H9 (cell line): ENCODE measurements at regions not wholly inside any gene's neighbourhood (a gene's known extent, or its start where the extent isn't known, plus 50 kb on each side); places are given as distances from the start of the nearest gene placed in this dataset.

Experiments used
- DNase-seq: peaks from one replicate; pipeline ENCODE4 v3.0.0-alpha.2; 2017
- H2AFZ ChIP-seq: one replicate; pipeline ENCODE4 v1.6.1; 2013; ENCODE audit warnings: mild to moderate bottlenecking, low read length, control low read depth, moderate library complexity
- H2AK5ac ChIP-seq: 2 replicates; pipeline ENCODE4 v1.6.1; 2013; ENCODE audit warnings: low read length, control low read depth, mixed read lengths; ENCODE audit not compliant: insufficient read length
- H2BK120ac ChIP-seq: one replicate; pipeline ENCODE4 v1.6.1; 2013; ENCODE audit warnings: low read depth, mild to moderate bottlenecking, low read length, control low read depth, inconsistent platforms; ENCODE audit not compliant: poor library complexity, severe bottlenecking
- H2BK12ac ChIP-seq: 2 replicates; pipeline ENCODE4 v1.6.1; 2013; ENCODE audit warnings: low read length, control low read depth, mixed read lengths, low read depth; ENCODE audit not compliant: insufficient read length
- H2BK15ac ChIP-seq: 2 replicates; pipeline ENCODE4 v1.6.1; 2013; ENCODE audit warnings: low read depth, low read length, control low read depth
- H2BK20ac ChIP-seq: one replicate; pipeline ENCODE4 v1.6.1; 2013; ENCODE audit warnings: low read depth, mild to moderate bottlenecking, low read length, control low read depth, inconsistent platforms; ENCODE audit not compliant: poor library complexity, severe bottlenecking
- H2BK5ac ChIP-seq: 2 replicates; pipeline ENCODE4 v1.6.1; 2013; ENCODE audit warnings: low read length, control low read depth, mixed read lengths; ENCODE audit not compliant: insufficient read length
- H3K14ac ChIP-seq: 2 replicates; pipeline ENCODE4 v1.6.1; 2013; ENCODE audit warnings: low read length, control low read depth; ENCODE audit not compliant: insufficient read depth
- H3K18ac ChIP-seq: 2 replicates; pipeline ENCODE4 v1.6.1; 2013; ENCODE audit warnings: low read depth, mild to moderate bottlenecking, mixed read lengths, low read length, control low read depth; ENCODE audit not compliant: insufficient read length
- H3K23ac ChIP-seq: 2 replicates; pipeline ENCODE4 v1.6.1; 2013; ENCODE audit warnings: low read length, control low read depth, mixed read lengths, low read depth; ENCODE audit not compliant: insufficient read length
- H3K23me2 ChIP-seq: 2 replicates; pipeline ENCODE4 v1.6.1; 2013; ENCODE audit warnings: low read depth, mild to moderate bottlenecking, mixed read lengths, low read length, control low read depth; ENCODE audit not compliant: insufficient read length, poor library complexity, severe bottlenecking
- H3K27ac ChIP-seq: 2 replicates; pipeline ENCODE4 v1.5.1; 2013; ENCODE audit warnings: low read length, control low read depth, mixed read lengths, low read depth; ENCODE audit not compliant: insufficient read length
- H3K27me3 ChIP-seq: 2 replicates; pipeline ENCODE4 v1.6.1; 2013; ENCODE audit warnings: low read length, control low read depth, inconsistent platforms; ENCODE audit not compliant: insufficient read depth
- H3K4ac ChIP-seq: 2 replicates; pipeline ENCODE4 v1.6.1; 2013; ENCODE audit warnings: low read depth, mild to moderate bottlenecking, control low read depth, inconsistent platforms, low read length, moderate library complexity
- H3K4me1 ChIP-seq: 2 replicates; pipeline ENCODE4 v1.6.1; 2013; ENCODE audit warnings: low read length, control low read depth, inconsistent platforms; ENCODE audit not compliant: insufficient read depth
- H3K4me2 ChIP-seq: 2 replicates; pipeline ENCODE4 v1.6.1; 2013; ENCODE audit warnings: low read length, control low read depth, mixed read lengths; ENCODE audit not compliant: insufficient read length, insufficient read depth
- H3K56ac ChIP-seq: 2 replicates; pipeline ENCODE4 v1.6.1; 2013; ENCODE audit warnings: low read depth, mild to moderate bottlenecking, mixed read lengths, low read length, control low read depth; ENCODE audit not compliant: insufficient read length
- H3K79me1 ChIP-seq: 2 replicates; pipeline ENCODE4 v1.6.1; 2013; ENCODE audit warnings: low read depth, mild to moderate bottlenecking, moderate library complexity, low read length, control low read depth, inconsistent platforms; ENCODE audit not compliant: insufficient read depth, poor library complexity, severe bottlenecking
- H3K79me2 ChIP-seq: 2 replicates; pipeline ENCODE4 v1.6.1; 2013; ENCODE audit warnings: low read length, control low read depth, inconsistent platforms; ENCODE audit not compliant: insufficient read depth
- H3K9ac ChIP-seq: 2 replicates; pipeline ENCODE4 v1.6.1; 2013; ENCODE audit warnings: low read length, control low read depth, mixed read lengths; ENCODE audit not compliant: insufficient read length; ENCODE audit errors: extremely low read depth
- H3K9me3 ChIP-seq: one replicate; pipeline ENCODE4 v1.6.1; 2013; ENCODE audit warnings: low read depth, low read length, inconsistent platforms; ENCODE audit not compliant: control insufficient read depth
- H3T11ph ChIP-seq: one replicate; pipeline ENCODE4 v1.6.1; 2013; ENCODE audit warnings: mild to moderate bottlenecking, low read length, control low read depth, inconsistent platforms
- H4K20me1 ChIP-seq: one replicate; pipeline ENCODE4 v1.6.1; 2013; ENCODE audit not compliant: control insufficient read depth, insufficient read length, insufficient read depth
- H4K5ac ChIP-seq: 2 replicates; pipeline ENCODE4 v1.6.1; 2013; ENCODE audit warnings: low read depth, mild to moderate bottlenecking, mixed read lengths, low read length, control low read depth; ENCODE audit not compliant: insufficient read length
- H4K8ac ChIP-seq: replicated peaks from 2 replicates; pipeline ENCODE4 v1.6.1; 2013; ENCODE audit warnings: low read length, control low read depth, mixed read lengths, low read depth; ENCODE audit not compliant: insufficient read length
- H4K91ac ChIP-seq: 2 replicates; pipeline ENCODE4 v1.6.1; 2013; ENCODE audit warnings: low read depth, mild to moderate bottlenecking, moderate library complexity, mixed read lengths, low read length, control low read depth; ENCODE audit not compliant: insufficient read length
- H3K27ac Mint-ChIP-seq, 3 experiments: 2 replicates in 2 of 3; 3 replicates in 1 of 3; pipeline ENCODE4 v1.8.0; 2020 to 2021; ENCODE audit warnings: mixed read lengths in 3 of 3, mild to moderate bottlenecking in 1 of 3, moderate library complexity in 1 of 3
- H3K27me3 Mint-ChIP-seq: 2 replicates; pipeline ENCODE4 v1.8.0; 2021; ENCODE audit warnings: low read depth, mild to moderate bottlenecking, moderate library complexity, mixed read lengths
- H3K36me3 Mint-ChIP-seq, 3 experiments: 2 replicates in 2 of 3; 3 replicates in 1 of 3; pipeline ENCODE4 v1.8.0; 2020 to 2021; ENCODE audit warnings: low read depth in 3 of 3, mixed read lengths in 3 of 3; ENCODE audit not compliant: insufficient read depth in 1 of 3
- H3K4me1 Mint-ChIP-seq, 2 experiments: 2 replicates each; pipeline ENCODE4 v1.8.0; 2020; ENCODE audit warnings: mixed read lengths in 2 of 2
- H3K4me3 Mint-ChIP-seq, 2 experiments: 2 replicates in 1 of 2; 3 replicates in 1 of 2; pipeline ENCODE4 v1.8.0; 2020 to 2021; ENCODE audit warnings: mild to moderate bottlenecking in 2 of 2, mixed read lengths in 2 of 2, moderate library complexity in 1 of 2
- H3K9me3 Mint-ChIP-seq, 2 experiments: 2 replicates in 1 of 2; 3 replicates in 1 of 2; pipeline ENCODE4 v1.8.0; 2020; ENCODE audit warnings: mild to moderate bottlenecking in 2 of 2, mixed read lengths in 2 of 2, moderate library complexity in 1 of 2
- WGBS: extraction: QIAGEN DNeasy Blood & Tissue Kit; methylation state at CpG from one replicate; pipeline ENCODE4 v1.1.7; 2013; ENCODE audit warnings: missing lambda C conversion rate, low lambda C conversion rate, mixed read lengths; ENCODE audit not compliant: insufficient read length; ENCODE audit errors: extremely low coverage; 5-methylcytosine and 5-hydroxymethylcytosine counted together
- TF ChIP-seq, protein P1 (sequence below): fragments of 200-600 bp; sonication (generic); conservative IDR thresholded peaks from 3 replicates; pipeline ENCODE4 v1.8.0; 2021; ENCODE audit warnings: antibody characterized with exemption, mild to moderate bottlenecking

GRCh38 chr16:54467398-54467797 is 180.8 kb upstream of the IRX3 start:
- Mint-ChIP-seq H3K27me3 (peaks cover 7% of the 10 kb centered on the region), H3K27ac (no peak overlapping the region)
- H3K9ac ChIP-seq, result no peak overlapping the region

More at GRCh38 chr16:54467398-54467797, 180.8 kb upstream of the IRX3 start:
- no peak overlapping the region for H3K4me3 Mint-ChIP-seq
- Histone ChIP-seq H3T11ph (no peak overlapping the region), H3K23ac (no peak overlapping the region), H4K8ac (no peak overlapping the region), H3K4me2 (no peak overlapping the region), H3K9me3 (no peaks in the 10 kb centered on the region), H3K79me1 (no peaks in the 10 kb centered on the region), H3K79me2 (no peaks in the 10 kb centered on the region), H3K27me3 (no peaks in the 10 kb centered on the region), H3K14ac (no peak overlapping the region), H2BK5ac (no peak overlapping the region), H4K5ac (no peak overlapping the region), H4K20me1 (no peaks in the 10 kb centered on the region), H4K91ac (no peak overlapping the region), H2BK20ac (no peak overlapping the region), H3K56ac (no peak overlapping the region), H3K18ac (no peak overlapping the region), H3K4ac (no peak overlapping the region), H2AK5ac (no peak overlapping the region), H3K4me1 (no peaks in the 10 kb centered on the region), H3K27ac (no peak overlapping the region), H2AFZ (no peak overlapping the region), H2BK12ac (no peak overlapping the region), H3K23me2 (no peaks in the 10 kb centered on the region), H2BK120ac (no peak overlapping the region), H2BK15ac (no peak overlapping the region)
- WGBS, result no CpG with 5 or more reads among the region's 2 CpGs
- TF ChIP-seq, protein P1, sequence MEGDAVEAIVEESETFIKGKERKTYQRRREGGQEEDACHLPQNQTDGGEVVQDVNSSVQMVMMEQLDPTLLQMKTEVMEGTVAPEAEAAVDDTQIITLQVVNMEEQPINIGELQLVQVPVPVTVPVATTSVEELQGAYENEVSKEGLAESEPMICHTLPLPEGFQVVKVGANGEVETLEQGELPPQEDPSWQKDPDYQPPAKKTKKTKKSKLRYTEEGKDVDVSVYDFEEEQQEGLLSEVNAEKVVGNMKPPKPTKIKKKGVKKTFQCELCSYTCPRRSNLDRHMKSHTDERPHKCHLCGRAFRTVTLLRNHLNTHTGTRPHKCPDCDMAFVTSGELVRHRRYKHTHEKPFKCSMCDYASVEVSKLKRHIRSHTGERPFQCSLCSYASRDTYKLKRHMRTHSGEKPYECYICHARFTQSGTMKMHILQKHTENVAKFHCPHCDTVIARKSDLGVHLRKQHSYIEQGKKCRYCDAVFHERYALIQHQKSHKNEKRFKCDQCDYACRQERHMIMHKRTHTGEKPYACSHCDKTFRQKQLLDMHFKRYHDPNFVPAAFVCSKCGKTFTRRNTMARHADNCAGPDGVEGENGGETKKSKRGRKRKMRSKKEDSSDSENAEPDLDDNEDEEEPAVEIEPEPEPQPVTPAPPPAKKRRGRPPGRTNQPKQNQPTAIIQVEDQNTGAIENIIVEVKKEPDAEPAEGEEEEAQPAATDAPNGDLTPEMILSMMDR, result no peak
- H3K4me1 Mint-ChIP-seq, result peaks cover under 1% of the 10 kb centered on the region in 2 experiments; a peak in 3 of 4 replicates
- peaks cover 5 to 12% of the 10 kb centered on the region in 2 experiments for H3K9me3 Mint-ChIP-seq
- DNase-seq, result no peak
- H3K36me3 Mint-ChIP-seq, result peaks cover 0 to 12% (median 0%) of the 10 kb centered on the region in 3 experiments; a peak in 3 of 7 replicates
